Body of pancreas (tissue), 4 donors: ENCODE measurements at regions not wholly inside any gene's neighbourhood (a gene's known extent, or its start where the extent isn't known, plus 50 kb on each side); places are given as distances from the start of the nearest gene placed in this dataset.

ENCODE experiments used
- CTCF ChIP-seq, 7 experiments: fragments of 450-650 bp in 4 of 7; fragments of 200-600 bp in 3 of 7; sonication (generic) in 3 of 7; IDR thresholded peaks; one replicate each; pipeline ENCODE4 v1.5.1; 2016 to 2019; ENCODE audit warnings: antibody characterized with exemption in 7 of 7
- POLR2A ChIP-seq, 3 donors: fragments of 450-650 bp; IDR thresholded peaks; one replicate each; pipeline ENCODE4 v1.6.1; 2016; ENCODE audit warnings: antibody characterized with exemption in 3 of 3, mild to moderate bottlenecking in 2 of 3

DNA sequence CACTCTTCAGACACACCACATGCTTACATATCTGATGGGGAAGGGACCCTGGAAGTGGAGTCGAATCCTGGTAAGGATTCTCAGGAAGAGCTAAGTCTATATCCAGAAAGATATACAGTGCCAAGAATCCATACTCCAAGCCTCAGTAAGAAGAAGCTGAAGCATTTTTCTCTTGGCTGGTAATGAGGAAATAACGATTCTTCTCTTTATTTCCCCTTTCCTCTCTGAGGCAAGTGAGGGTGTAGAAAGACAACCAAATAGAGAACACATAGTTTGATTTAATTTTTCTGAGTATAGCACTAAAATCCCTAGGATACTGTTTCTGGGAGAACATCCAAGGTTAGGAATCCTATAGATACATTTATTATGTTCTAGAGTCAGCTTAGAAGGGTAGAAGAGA is 857.3 kb downstream of the TUSC7 start:
- TF ChIP-seq POLR2A (IDR thresholded peaks at IDR 0.05) (no peak), CTCF (IDR thresholded peaks at IDR 0.05) (no peak)
